Suprapubic skin (tissue), 3 donors: ENCODE measurements at regions not wholly inside any gene's neighbourhood (a gene's known extent, or its start where the extent isn't known, plus 50 kb on each side); places are given as distances from the start of the nearest gene placed in this dataset.

Source experiments
- CTCF ChIP-seq, 2 donors: fragments of 200-600 bp in 1 of 2; fragments of 450-650 bp in 1 of 2; sonication (generic) in 1 of 2; IDR thresholded peaks; one replicate each; pipeline ENCODE4 v1.5.1; 2016 to 2019; ENCODE audit warnings: antibody characterized with exemption in 2 of 2, mild to moderate bottlenecking in 1 of 2, moderate library complexity in 1 of 2
- POLR2A ChIP-seq, 2 donors: fragments of 450-650 bp; IDR thresholded peaks; one replicate each; pipeline ENCODE4 v1.6.1; 2017; ENCODE audit warnings: antibody characterized with exemption in 2 of 2, mild to moderate bottlenecking in 2 of 2, moderate library complexity in 2 of 2

- TF ChIP-seq CTCF (IDR thresholded peaks at IDR 0.05) (no peak), POLR2A (IDR thresholded peaks at IDR 0.05) (no peak)
Measured at GRCh38 chr6:142597836-142598235, 296.0 kb downstream of the ADGRG6 start.
